ENCODE measurements at regions not wholly inside any gene's neighbourhood (a gene's known extent, or its start where the extent isn't known, plus 50 kb on each side); places are given as distances from the start of the nearest gene placed in this dataset.

GRCh38 chr22:49608228-49608627, 219.4 kb downstream of the BRD1 start:
- DNase-seq (ENCODE audit: low spot score) = no peak
- ATAC-seq (ENCODE audit: low FRiP score) = no peak
- no peak for TF ChIP-seq CTCF (IDR thresholded peaks at IDR 0.05)

- TF ChIP-seq CTCF (IDR thresholded peaks at IDR 0.05) = no peak
- ATAC-seq (ENCODE audit: low FRiP score) (no peak), DNase-seq (ENCODE audit: low spot score) (no peak)
These were observed 219.9 kb downstream of the BRD1 start for GRCh38 chr22:49607821-49608220.

- ATAC-seq (ENCODE audit: low FRiP score) (no peak), DNase-seq (ENCODE audit: low spot score) (no peak)
- no peak for TF ChIP-seq CTCF (IDR thresholded peaks at IDR 0.05)
These were observed 220.9 kb downstream of the BRD1 start for GRCh38 chr22:49606562-49607290.

- no peak for ATAC-seq (ENCODE audit: low FRiP score)
- no peak for TF ChIP-seq CTCF (IDR thresholded peaks at IDR 0.05)
- DNase-seq (ENCODE audit: low spot score) = no peak
These were observed 222.9 kb downstream of the BRD1 start for GRCh38 chr22:49604732-49605302.

GRCh38 chr22:49603016-49603415, 224.7 kb downstream of the BRD1 start:
- ATAC-seq (ENCODE audit: low FRiP score) (no peak), DNase-seq (ENCODE audit: low spot score) (no peak)
- TF ChIP-seq CTCF (IDR thresholded peaks at IDR 0.05) = no peak

GRCh38 chr22:49602481-49602880, 225.2 kb downstream of the BRD1 start:
- ATAC-seq (ENCODE audit: low FRiP score) (no peak), DNase-seq (ENCODE audit: low spot score) (no peak)
- no peak for TF ChIP-seq CTCF (IDR thresholded peaks at IDR 0.05)

Data from omental fat pad (tissue), 3 donors.